ENCODE measurements at regions not wholly inside any gene's neighbourhood (a gene's known extent, or its start where the extent isn't known, plus 50 kb on each side); places are given as distances from the start of the nearest gene placed in this dataset.
A peak's percentile ranks its signal among the peaks of the same experiment; 100 is the strongest.
"Not testable (repeated sequence)": the region's sequence is repeated elsewhere in the genome, so short reads cannot be mapped to it uniquely, and the experiment has no call there.

DNA sequence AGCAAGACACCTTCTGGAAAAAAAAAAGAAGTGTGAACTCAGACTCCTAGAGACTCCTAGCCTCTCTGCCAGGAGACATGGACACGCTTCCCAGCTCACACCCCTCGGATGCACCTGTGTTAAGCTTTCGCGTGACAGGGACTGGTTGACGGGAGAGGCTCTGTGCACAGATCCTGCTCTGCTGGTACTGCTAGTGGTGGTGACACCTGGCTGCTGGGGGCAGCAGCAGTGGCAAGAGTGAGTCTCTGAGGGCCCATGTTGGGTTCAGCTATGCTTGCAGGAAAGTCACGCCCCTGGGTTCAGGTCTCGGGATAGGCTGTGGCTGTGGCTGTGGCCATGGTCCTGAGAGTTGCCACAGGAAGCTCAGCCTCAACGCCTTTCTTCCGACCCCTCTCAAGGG is 81.1 kb downstream of the XRCC2 start:
- no peak for DNase-seq

DNA sequence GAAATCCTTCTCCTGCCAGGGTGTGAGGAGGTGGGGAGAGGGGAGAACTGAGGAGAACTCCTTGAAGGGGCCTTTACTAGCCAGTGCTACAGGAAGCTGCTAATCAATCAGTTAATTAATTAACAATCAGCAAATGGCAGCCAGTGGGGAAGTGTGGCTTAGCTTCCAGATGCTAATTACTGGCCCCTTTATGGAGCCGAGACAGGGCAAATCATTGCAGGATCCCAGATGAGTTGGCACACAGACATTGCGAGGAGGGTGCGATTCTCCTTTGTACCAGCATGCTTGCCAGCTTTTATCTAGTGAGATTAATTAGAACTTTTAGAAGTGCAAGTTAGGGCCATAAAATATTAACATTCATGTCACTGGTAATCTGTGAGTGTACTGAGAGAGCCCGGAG is 84.0 kb downstream of the XRCC2 start:
- DNase-seq, result no peak

DNA sequence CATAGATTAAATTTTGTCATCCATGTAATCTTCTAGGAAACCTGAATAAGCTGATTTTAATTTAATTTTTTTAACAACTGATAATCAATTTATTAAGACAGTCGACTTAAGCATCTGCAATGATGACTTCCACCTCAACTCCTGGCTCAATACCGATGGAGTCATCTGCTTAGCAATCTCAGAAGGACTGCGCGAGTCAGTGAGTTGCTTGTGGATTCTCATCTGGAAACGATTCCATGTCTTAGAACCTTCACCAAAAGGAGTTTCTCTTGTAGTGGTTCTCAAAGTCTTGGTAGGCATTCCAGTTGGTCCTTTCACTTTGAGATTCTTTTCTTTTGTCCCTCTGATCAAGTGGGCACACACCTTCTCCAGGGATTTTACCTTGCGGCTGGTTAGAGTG is 85.5 kb downstream of the XRCC2 start:
- no peak for DNase-seq

DNA sequence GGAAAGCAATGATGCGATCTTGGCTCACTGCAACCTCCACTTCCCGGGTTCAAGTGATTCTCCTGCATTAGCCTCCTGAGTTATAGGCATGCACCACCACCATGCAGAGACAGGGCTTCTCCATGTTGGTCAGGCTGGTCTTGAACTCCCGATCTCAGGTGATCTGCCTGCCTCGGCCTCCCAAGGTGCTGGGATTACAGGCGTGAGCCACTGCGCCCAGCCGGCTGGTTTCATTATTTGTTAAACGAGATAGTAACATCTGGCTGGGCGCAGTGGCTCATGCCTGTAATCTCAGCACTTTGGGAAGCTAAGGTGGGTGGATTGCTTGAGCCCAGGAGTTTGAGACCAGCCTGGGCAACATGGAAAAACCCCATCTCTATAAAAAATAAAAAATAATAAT is 86.1 kb downstream of the XRCC2 start:
- DNase-seq, result not testable (repeated sequence)

DNA sequence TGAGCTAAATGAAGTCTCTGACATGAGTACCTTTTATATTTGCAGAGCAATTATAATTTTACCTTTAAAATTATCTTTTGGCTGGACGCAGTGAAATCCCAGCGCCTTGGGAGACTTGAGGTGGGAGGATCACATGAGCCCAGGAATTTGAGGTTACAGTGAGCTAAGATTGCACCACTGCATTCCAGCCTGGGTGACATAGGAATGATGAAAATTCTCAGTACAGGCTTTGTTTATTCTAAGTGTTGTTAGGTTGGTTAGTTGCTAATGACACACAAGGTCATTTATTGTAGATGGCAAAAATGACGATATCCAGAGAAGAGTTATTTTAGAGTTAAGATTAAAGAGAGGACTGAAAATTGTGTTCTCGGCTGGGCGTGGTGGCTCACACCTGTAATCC is 87.6 kb downstream of the XRCC2 start:
- DNase-seq, result peak in 1 of 2 experiments; percentile 9

DNA sequence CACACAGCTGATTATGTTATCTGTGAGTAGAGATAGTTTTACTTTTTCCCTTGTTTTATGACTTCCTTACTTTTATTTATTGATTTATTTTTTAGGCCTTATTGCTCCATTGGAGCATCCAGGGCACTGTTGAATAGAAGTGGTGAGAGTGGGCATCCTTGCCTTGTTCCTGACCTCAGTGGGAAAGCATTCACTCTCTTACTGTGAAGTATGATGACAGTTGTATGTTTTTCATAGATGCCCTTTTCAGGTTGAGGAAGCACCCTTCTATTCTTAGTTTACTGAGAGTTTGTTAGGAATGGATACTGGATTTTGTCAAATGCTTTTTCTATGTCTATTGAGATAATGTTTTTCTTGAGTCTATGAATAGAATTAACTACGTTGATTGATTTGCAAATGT is 88.6 kb downstream of the XRCC2 start:
- DNase-seq, result no peak

DNA sequence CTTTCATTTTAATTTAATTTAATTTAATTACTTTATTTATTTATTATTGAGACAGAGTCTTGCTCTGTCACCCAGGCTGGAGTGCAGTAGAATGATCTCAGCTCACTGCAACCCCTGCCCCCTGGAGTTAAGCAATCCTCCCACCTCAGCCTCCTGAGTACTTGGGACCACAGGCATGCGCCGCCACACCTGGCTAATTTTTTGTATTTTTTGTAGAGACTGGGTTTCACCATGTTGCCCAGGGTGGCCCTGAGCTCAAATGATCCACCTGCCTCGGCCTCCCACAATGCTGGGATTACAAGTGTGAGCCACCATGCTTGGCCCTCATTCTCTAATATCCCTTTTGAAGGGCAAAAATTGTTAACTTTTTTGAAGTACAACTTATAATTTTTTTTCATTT is 92.9 kb downstream of the XRCC2 start:
- DNase-seq, result no peak

DNA sequence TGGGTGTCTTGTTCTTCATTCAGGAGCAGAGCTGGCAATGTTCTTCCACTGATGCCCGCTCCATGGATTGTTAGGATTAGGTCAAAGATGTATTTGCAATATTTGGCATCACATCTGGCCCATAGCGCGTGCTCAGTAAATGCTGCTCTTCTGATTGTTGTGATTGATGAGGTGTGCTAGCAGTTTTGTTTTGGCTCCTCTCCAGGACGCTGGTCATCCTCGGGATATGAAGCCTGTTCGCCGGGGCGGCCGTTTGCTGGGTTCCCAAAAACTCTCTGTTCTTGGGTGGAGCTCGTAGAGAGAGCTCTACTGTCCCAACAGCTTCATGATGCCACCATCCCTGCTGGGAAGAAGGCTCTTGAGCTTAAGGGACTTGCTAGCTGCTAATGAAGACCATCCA is 96.9 kb downstream of the XRCC2 start:
- no peak for DNase-seq

DNA sequence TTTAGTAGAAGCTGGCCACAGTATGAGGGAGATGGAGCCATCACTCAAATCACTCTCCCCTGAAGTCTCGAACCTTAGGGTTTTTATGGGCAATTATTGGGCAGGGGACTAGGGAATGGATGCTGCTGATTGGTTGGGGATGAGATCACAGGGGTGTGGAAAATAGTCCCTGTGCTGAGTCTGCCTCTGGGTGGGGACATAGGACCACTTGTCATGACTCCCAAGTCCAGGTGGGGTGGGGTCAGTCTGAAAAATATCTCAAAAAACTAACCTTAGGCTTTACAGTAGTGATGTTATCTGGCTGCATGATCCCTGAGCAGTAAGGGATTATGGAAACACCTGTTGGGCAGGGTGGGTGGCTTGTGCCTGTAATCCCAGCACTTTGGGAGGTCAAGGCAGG is 98.6 kb downstream of the XRCC2 start:
- no peak for DNase-seq

DNA sequence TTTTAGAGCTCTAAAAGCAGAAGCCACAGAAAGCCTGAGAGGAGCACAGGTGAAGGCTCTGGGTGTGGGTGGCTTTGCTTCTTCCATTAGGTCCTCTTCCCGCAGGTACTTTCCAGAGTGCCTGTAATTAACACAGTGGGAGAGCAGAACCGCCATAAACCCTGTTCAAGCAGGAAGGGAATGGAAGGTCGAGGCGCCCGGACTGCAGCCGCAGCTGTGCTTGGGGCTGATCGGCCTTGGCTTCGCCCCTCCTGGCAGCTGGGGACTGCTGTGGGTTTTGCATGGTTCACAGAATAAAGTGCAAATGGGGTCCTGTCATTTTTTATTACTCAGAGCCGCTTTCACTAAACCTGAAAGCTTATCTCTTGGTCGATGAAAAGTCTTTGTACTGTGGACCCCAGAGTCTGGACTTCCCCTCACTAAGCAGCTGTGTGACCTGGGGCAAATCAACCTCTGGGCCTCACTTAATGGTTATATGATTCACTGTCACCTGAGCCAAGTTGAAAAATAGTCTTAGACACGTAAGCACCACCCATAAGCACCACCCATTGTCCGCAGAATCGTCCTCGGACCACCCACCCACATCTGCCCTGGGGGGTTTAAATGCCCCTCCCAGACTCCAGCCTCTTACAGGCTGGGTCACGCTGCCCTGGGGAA is 100.9 kb downstream of the XRCC2 start:
- no peak for DNase-seq

DNA sequence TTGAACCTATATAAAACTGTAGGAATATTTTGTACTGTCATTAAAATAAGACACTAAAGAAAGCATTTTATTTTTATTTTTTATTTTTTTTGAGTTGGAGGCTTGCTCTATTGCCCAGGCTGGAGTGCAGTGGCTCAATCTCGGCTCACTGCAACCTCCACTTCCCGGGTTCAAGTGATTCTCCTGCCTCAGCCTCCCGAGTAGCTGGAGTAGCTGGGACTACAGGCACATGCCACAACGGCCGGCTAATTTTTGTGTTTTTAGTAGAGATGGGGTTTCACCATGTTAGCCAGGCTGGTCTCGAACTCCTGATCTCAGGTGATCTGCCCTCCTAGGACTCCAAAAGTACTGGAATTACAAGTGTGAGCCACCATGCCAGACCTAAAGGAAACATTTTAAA is 102.8 kb downstream of the XRCC2 start:
- not testable (repeated sequence) for DNase-seq

DNA sequence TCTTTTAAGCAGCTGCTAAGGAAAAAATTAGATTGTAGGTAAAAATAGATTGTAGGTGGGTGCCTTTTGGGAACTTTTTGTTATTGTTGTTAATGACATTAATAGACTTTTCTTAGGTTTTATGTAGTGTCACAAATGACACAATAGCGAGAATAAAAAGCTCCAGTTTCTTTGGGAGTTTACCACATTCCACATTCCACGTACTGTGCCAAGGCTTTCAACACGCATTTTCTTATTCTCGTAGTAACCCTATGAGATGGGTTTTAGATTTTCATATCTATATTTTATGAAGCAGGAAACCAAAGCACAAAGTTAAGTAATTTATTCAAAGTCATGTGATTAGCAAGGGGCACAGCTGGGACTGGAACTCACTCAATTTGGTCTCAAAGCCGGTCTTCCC is 103.8 kb downstream of the XRCC2 start:
- no peak for DNase-seq

DNA sequence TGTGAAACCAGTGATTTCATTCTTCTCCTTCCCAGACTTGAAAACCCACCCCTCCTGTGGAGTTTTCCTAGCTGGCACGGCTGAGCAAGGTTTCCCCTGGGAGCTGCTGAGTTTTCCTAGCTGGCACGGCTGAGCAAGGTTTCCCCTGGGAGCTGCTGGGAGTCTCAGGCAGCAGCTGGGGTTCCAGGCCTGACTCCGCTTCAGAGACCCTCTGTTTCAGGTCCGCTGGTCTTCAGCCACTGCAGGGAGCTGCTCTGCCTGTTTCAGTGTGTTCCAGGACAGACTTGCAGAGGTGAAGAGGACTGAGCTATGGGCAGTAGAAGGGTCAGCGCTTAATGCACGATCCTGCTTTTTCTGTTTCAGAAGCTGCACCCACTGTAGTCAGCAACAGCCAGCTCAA is 104.9 kb downstream of the XRCC2 start:
- DNase-seq, result no peak

DNA sequence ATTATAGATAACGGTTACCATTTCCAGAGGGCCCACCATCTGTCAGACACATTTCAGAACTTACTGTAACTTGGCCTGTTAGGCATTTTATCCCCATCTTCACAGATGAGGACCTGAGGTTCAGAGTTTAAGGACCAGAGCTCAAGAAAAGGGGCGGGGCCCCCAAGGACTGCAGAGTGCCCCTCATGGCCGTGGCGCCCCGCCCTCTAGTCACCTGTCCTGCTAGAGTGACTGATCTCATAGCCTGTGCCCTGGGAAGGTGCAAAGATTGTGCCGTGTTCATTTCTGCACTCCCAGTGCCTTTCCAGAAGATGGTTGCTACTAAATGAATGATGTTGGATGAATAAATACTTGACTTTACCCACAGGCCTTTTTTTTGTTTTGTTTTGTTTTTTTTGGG is 107.0 kb downstream of the XRCC2 start:
- no peak for DNase-seq

DNA sequence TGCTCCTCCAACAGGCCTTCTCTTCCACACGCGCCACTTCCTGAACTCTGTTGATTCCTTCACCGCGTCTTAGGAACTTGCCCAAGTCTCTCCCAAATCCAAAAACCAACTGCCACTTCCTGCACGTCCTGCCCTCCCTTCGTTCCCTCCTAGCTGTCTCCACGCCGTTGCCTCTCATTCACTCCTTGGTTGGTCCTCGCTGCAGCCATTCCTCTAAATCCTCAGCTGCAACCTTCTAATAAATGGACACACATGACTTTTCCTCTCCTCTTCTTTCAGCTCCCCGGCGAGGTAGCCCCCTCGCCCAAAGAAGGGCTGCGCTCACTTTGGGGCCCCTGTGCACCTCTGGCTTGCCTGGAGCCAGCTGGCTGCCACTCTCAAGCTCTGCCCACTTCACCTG is 110.2 kb downstream of the XRCC2 start:
- DNase-seq, result no peak

DNA sequence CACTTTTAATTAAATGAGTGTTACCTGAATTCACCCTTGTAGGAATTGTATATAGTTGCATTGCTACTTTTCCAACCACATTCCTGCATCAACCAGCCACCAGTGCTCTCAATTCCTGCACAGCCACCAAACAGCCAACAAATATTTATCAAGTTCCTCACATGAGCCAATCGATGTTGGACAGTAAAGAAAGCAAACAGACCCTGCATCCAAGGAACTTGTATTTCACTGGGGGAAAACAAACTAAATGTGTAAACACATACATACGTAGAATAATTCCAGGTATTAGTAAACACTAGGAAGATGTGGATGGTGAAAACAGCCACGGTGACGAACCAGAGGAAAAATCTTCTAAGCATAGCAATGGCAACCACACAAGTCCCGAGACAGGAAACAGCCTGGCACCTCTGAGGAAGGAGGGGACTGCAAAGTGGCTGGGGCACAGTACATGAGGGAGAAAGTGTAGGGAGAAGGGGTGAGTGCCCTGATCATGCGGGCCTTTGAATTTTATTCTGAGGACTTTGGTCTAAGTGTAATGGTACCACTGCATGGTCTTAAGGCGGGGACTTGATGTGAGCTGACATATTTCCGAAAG is 111.2 kb downstream of the XRCC2 start:
- DNase-seq, result no peak

DNA sequence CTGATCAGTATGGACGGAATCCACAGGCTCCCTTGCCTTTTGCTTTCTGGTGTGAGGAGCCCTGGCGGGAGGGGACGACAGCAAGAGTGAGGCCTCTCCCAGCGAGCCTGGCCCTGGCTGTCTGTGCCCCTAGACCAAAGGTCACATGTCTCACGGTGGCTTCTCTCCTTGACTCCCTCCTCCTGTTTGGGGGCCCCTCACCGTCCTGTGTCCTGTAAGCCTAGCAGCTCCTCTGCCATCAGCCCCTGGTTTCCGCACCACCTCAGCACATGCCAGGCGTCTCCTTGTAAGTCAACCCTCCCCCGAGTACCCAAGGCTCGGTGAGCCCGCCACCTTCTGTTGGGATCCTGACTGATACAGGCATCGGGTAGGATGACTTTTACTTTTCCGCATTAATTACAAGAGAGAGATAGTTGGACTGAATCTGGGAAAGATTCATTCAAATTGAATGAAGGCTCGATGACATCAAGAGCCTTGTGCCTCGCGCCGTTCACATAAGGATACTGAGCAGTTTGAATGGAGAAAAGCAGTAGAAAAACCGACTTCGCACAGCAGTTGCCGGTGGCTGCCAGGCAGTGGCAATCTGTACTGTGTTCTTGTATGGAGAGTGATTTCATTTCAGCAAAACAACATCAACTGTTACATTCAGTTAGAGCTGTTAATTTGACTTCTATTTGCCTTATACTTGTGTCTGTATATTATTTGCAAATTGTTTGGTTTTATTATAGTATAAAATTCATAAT is 119.8 kb downstream of the XRCC2 start:
- no peak for DNase-seq

DNA sequence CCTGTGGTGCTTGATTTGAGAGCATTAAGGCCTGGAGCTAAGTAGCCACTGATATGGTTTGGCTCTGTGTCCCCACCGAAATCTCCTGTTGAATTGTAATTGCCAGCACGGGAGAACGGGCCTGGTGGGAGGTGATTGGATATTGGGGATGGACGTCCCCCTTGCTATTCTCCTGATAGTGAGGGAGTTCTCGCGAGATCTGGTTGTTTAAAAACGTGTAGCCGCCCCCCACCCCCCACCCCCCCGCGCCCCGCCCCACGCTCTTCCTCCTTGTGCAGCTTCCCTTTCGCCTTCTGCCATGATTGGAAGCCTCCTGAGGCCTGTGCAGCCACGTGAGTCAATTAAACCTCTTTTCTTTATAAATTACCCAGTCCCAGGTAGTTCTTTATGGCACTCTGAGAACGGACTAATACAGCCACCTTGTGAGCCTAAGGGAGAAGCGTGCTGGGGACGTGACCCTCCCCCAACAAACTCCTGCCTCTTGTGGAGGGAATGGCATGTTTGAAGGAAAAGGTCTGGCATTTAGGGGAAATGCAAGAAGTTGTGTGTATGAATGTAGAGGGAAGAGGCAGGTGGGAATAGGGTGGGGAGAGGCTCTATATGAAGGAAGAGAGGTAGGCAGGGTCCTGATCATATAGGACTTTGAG is 118.0 kb upstream of the KMT2C start:
- no peak for DNase-seq

DNA sequence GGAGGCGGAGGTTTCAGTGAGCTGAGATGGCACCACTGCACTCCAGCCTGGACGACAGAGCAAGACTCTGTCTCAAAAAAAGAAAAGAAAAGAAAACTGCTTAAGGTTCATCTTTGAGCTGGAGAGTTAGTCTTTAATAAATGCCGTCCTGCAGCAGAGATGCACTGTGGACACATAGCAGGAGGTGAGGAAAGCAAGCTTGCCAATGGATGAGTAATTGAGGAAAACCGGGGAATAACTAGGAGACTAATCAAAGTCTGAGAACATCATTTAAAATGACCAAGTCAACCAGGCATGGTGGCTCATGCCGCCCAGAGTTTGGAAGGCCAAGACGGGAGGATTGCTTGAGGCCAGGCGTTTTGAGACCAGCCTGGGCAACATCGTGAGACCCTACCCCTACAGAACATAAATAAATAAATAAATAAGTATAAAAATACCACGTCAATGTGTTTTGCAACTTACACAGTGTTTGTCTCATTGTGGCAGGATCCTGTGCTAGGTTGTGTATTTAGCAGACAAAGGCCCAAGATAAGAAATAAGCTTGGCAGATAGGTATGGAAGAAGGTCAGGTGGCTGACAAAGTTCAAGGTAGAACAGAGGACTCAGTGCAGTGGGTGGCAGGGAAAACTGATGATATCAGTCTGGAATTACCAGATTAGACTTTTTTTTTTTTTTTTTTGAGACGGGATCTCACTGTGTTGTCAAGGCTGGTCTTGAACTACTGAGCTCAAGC is 115.7 kb upstream of the KMT2C start:
- DNase-seq, result no peak

DNA sequence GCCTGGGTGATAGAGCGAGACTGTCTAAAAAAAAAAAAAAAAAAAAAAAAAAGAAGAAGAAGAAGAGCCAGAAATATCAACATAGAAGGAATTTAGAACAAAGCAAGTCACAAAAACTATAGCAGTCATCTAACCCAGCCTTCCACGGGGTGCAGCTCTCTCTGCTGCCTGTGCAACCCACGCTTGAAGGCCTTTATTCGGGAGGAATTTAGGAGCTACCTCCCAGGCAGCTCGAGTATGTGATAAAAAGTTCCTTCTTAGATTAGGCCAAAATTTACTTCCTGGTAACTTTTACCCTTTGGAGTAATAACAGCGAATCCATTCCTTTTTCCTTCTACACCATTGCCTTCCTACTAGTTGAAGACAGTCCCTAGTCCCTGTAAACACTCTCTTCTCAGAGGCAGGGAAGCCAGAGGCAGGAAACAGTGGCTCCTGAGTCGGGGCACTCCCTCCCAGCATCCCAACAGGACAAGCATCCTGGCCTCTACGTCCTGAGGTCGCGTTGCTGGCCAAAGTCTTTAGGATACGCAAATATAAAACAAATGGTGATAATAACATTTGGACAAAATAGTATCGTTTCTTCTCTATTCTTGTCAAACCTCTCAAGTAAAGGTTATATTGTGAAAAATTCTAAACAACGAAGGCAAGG is 109.3 kb upstream of the KMT2C start:
- DNase-seq, result no peak

DNA sequence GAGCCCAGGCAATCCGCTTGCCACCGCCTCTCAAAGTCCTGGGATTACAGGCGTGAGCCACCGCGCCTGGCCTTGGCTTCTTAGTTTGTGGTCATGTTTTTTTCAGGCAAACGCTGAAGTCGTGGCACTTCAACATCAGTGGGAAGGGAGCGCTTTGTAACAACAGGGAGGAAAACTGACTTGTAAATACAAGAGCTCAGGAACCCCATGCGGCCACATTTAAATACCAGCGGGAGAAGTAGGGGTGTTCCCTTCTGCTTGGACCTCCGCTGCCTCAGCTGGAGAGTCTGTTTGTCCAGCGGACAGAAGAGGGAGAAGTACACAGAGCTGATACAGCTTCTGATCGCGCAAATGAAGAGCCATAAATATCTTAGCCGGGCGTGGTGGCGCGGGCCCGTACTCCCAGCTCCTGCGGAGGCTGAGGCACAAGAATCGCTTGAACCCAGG is 108.7 kb upstream of the KMT2C start:
- DNase-seq, result no peak

DNA sequence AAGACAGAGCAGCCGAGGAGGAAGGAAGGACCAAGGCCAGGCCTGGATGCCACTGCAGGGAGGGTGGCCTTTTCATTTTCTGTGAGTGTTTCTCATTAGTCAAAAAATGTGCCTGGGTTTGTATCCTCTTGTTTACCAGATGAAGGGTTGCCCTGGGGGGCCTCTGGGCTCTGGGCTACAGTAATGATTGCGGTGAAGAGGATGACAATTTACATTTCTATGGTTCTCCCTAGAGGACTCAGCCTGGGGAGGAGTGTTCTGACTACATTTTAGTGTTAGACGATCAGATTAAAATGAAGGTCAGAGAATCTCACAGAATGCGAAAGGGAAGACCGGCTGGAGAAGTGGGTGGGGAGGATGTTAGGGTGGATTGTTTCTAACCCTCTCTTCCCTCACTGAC is 108.0 kb upstream of the KMT2C start:
- no peak for DNase-seq

DNA sequence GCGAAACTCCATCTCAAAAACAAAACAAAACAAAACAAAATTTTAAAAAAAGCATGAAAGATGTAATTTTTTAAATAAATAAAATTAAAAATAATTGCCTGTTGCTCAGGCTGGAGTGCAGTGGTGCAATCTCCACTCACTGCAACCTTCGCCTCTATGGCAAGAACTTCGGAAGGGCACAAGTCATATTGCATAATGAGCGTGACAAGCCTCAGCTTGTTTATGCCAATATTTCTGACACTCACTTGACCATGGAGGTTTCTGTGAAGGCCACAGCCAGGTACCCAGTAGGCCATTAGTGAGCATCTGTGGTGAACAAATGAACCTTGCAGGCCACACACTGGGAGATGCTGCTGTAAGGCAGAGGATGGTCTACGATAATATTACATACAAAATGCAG is 106.1 kb upstream of the KMT2C start:
- no peak for DNase-seq
